T-cell (primary cell): ENCODE measurements at regions not wholly inside any gene's neighbourhood (a gene's known extent, or its start where the extent isn't known, plus 50 kb on each side); places are given as distances from the start of the nearest gene placed in this dataset.

Experiments used
- ATAC-seq, 4 experiments: fragments of 200-7000 bp in 3 of 4; fragments of 150-1000 bp in 1 of 4; cut with Tn5 transposase; replicated peaks in 1 of 4; 1 replicate in 3 of 4; 2 replicates in 1 of 4; pipeline ENCODE4 v1.10.0; 2021; ENCODE audit warnings: moderate library complexity in 3 of 4, mild to moderate bottlenecking in 2 of 4, moderate number of reproducible peaks in 1 of 4
- CTCF ChIA-PET, 2 donors: fragments of 300-600 bp; sonication (Branson Sonifier 250); formaldehyde crosslinking; loops; one replicate each; lab custom pipeline; 2022; ENCODE audit warnings: antibody characterized with exemption in 2 of 2; lab: Charles Lee
- POLR2A ChIA-PET, 2 donors: fragments of 300-600 bp; sonication (Branson Sonifier 250); formaldehyde crosslinking; loops; one replicate each; lab custom pipeline; 2022; ENCODE audit warnings: antibody characterized with exemption in 2 of 2; lab: Charles Lee
- DNase-seq, 35 experiments: peaks; one replicate each; pipeline versions ENCODE4 v3.0.0 to v3.0.0-alpha.2; 2013 to 2023
- H3K27ac ChIP-seq: one replicate; pipeline ENCODE4 v1.5.1; 2013; ENCODE audit warnings: low read length
- H3K27me3 ChIP-seq, 2 experiments: replicated peaks in 1 of 2; 1 replicate in 1 of 2; 2 replicates in 1 of 2; pipeline versions ENCODE4 v1.6.1 to v1.7.0; 2013; ENCODE audit warnings: low read length in 1 of 2, mixed read lengths in 1 of 2; ENCODE audit not compliant: control insufficient read depth in 2 of 2, insufficient read depth in 2 of 2; ENCODE audit errors: extremely low read depth in 1 of 2
- H3K36me3 ChIP-seq, 2 donors: 1 replicate in 1 of 2; 2 replicates in 1 of 2; pipeline versions ENCODE4 v1.6.1 to v1.7.0; 2013; ENCODE audit warnings: low read length in 1 of 2; ENCODE audit not compliant: control insufficient read depth in 2 of 2, insufficient read depth in 1 of 2; ENCODE audit errors: extremely low read depth in 1 of 2
- H3K4me1 ChIP-seq, 2 experiments: 1 replicate in 1 of 2; 2 replicates in 1 of 2; pipeline versions ENCODE4 v1.6.1 to v1.7.0; 2013; ENCODE audit warnings: low read length in 2 of 2, mixed read lengths in 1 of 2; ENCODE audit not compliant: insufficient read depth in 2 of 2, control insufficient read depth in 1 of 2; ENCODE audit errors: extremely low read depth in 1 of 2
- H3K4me3 ChIP-seq, 2 donors: 1 replicate in 1 of 2; 2 replicates in 1 of 2; pipeline versions ENCODE4 v1.5.1 to v1.7.0; 2013; ENCODE audit warnings: mild to moderate bottlenecking in 2 of 2, low read length in 1 of 2, moderate library complexity in 1 of 2; ENCODE audit not compliant: control insufficient read depth in 1 of 2; ENCODE audit errors: extremely low read depth in 1 of 2
- H3K9me3 ChIP-seq: 2 replicates; pipeline ENCODE4 v1.7.0; 2013
- H3K27ac Mint-ChIP-seq, 2 donors: one replicate each; pipeline ENCODE4 v1.8.0; 2020 to 2021; ENCODE audit warnings: mild to moderate bottlenecking in 2 of 2, mixed read lengths in 2 of 2
- H3K27me3 Mint-ChIP-seq, 2 donors: one replicate each; pipeline ENCODE4 v1.8.0; 2021 to 2022; ENCODE audit warnings: mixed read lengths in 2 of 2
- H3K36me3 Mint-ChIP-seq: one replicate; pipeline ENCODE4 v1.8.0; 2021; ENCODE audit warnings: mixed read lengths
- H3K4me1 Mint-ChIP-seq, 3 donors: one replicate each; pipeline ENCODE4 v1.8.0; 2020 to 2022; ENCODE audit warnings: mixed read lengths in 3 of 3, mild to moderate bottlenecking in 1 of 3
- H3K4me3 Mint-ChIP-seq, 3 donors: one replicate each; pipeline ENCODE4 v1.8.0; 2020 to 2022; ENCODE audit warnings: mild to moderate bottlenecking in 3 of 3, mixed read lengths in 3 of 3, moderate library complexity in 3 of 3
- H3K9me3 Mint-ChIP-seq, 3 donors: one replicate each; pipeline ENCODE4 v1.8.0; 2020 to 2022; ENCODE audit warnings: mixed read lengths in 3 of 3
- WGBS: methylation state at CpG from one replicate; pipeline ENCODE4 v1.1.5; 2013; ENCODE audit warnings: missing lambda C conversion rate; ENCODE audit not compliant: insufficient coverage; 5-methylcytosine and 5-hydroxymethylcytosine counted together

GRCh38 chr3:189498995-189499704 is 132.0 kb upstream of the TP63 start:
- CTCF ChIA-PET: no interaction called here
- no peak overlapping the region for H3K4me3 Mint-ChIP-seq
- no CpG with 5 or more reads among the region's 4 CpGs for WGBS

GRCh38 chr3:189500299-189500698 is 130.9 kb upstream of the TP63 start:
- ChIA-PET POLR2A (no interaction called here), CTCF (no interaction called here)
- ATAC-seq (no peak), DNase-seq (no peak)
- no peaks in the 10 kb centered on the region for H3K36me3 Mint-ChIP-seq
- H3K9me3 Mint-ChIP-seq: peaks cover 4 to 7% (median 6%) of the 10 kb centered on the region in 3 donors
- peaks cover 12 to 22% (median 14%) of the 10 kb centered on the region in 3 donors for H3K4me1 Mint-ChIP-seq
- H3K27ac Mint-ChIP-seq: no peak overlapping the region
- no peaks in the 10 kb centered on the region for H3K27me3 ChIP-seq
- peaks cover 3% of the 10 kb centered on the region for H3K9me3 ChIP-seq
- H3K4me3 Mint-ChIP-seq: no peak overlapping the region
- no peaks in the 10 kb centered on the region for H3K27me3 Mint-ChIP-seq
- no peak overlapping the region for H3K4me3 ChIP-seq
- WGBS: no CpG with 5 or more reads among the region's 4 CpGs
- H3K27ac ChIP-seq: no peak overlapping the region
- peaks cover 0 to 4% of the 10 kb centered on the region in 2 experiments for H3K4me1 ChIP-seq
- no peaks in the 10 kb centered on the region for H3K36me3 ChIP-seq

More at GRCh38 chr3:189498995-189499704, 132.0 kb upstream of the TP63 start:
- H3K9me3 ChIP-seq: peaks cover 3% of the 10 kb centered on the region
- H3K4me1 ChIP-seq: peaks cover 0 to 4% of the 10 kb centered on the region in 2 experiments
- no peak overlapping the region for H3K27ac ChIP-seq
- no peaks in the 10 kb centered on the region for H3K27me3 ChIP-seq
- no peaks in the 10 kb centered on the region for H3K36me3 ChIP-seq
- no peak overlapping the region for H3K4me3 ChIP-seq
- Mint-ChIP-seq H3K4me1 (peaks cover 12 to 22% (median 14%) of the 10 kb centered on the region in 3 donors), H3K36me3 (no peaks in the 10 kb centered on the region), H3K27ac (no peak overlapping the region), H3K9me3 (peaks cover 4 to 7% (median 6%) of the 10 kb centered on the region in 3 donors), H3K27me3 (no peaks in the 10 kb centered on the region)
- POLR2A ChIA-PET: interaction anchor here in 1 of 2 donors (0.6 kb wide), 1 partner anchor 123 kb away, joined by 3 read pairs; no protein-coding TSS in a partner anchor
- ATAC-seq (no peak), DNase-seq (no peak)

- Histone ChIP-seq H3K4me3 (no peak overlapping the region), H3K36me3 (no peaks in the 10 kb centered on the region), H3K9me3 (peaks cover 3% of the 10 kb centered on the region), H3K4me1 (peaks cover 0 to 4% of the 10 kb centered on the region in 2 experiments), H3K27me3 (no peaks in the 10 kb centered on the region), H3K27ac (peak overlapping the region; percentile 45)
- Mint-ChIP-seq H3K27me3 (no peaks in the 10 kb centered on the region), H3K27ac (peak overlapping the region; percentile 60 to 72), H3K4me3 (no peak overlapping the region), H3K36me3 (no peaks in the 10 kb centered on the region), H3K9me3 (peaks cover 4 to 7% (median 6%) of the 10 kb centered on the region in 3 donors), H3K4me1 (peaks cover 12 to 22% (median 14%) of the 10 kb centered on the region in 3 donors)
- no peak for DNase-seq
- ATAC-seq: no peak
- ChIA-PET CTCF (no interaction called here), POLR2A (no interaction called here)
- 17% methylated on average over 1 of the region's 3 CpGs for WGBS
Measured at GRCh38 chr3:189500798-189501495, 130.2 kb upstream of the TP63 start.

- H3K27ac ChIP-seq: no peak overlapping the region
- H3K4me3 ChIP-seq: no peak overlapping the region
- H3K27ac Mint-ChIP-seq: no peak overlapping the region
- WGBS: 96% methylated on average over 3 of the region's 4 CpGs
- DNase-seq (no peak), ATAC-seq (no peak)
- no peaks in the 10 kb centered on the region for H3K27me3 ChIP-seq
- no peaks in the 10 kb centered on the region for H3K36me3 ChIP-seq
- no peaks in the 10 kb centered on the region for H3K27me3 Mint-ChIP-seq
- H3K4me1 ChIP-seq: peaks cover 0 to 4% of the 10 kb centered on the region in 2 experiments
- peaks cover 4 to 7% (median 6%) of the 10 kb centered on the region in 3 donors for H3K9me3 Mint-ChIP-seq
- peaks cover 12 to 22% (median 14%) of the 10 kb centered on the region in 3 donors for H3K4me1 Mint-ChIP-seq
- H3K4me3 Mint-ChIP-seq: no peak overlapping the region
- peaks cover 3% of the 10 kb centered on the region for H3K9me3 ChIP-seq
- no peaks in the 10 kb centered on the region for H3K36me3 Mint-ChIP-seq
- POLR2A ChIA-PET: no interaction called here
- CTCF ChIA-PET: interaction anchor here in 1 of 2 donors (0.5 kb wide), 1 partner anchor 546 kb away, joined by 4 read pairs; no protein-coding TSS in a partner anchor
Measured at GRCh38 chr3:189502256-189502655, 128.9 kb upstream of the TP63 start.

GRCh38 chr3:189502676-189503257 is 128.4 kb upstream of the TP63 start:
- no peaks in the 10 kb centered on the region for H3K36me3 ChIP-seq
- no peak overlapping the region for H3K27ac ChIP-seq
- Mint-ChIP-seq H3K36me3 (no peaks in the 10 kb centered on the region), H3K4me3 (no peak overlapping the region), H3K4me1 (peaks cover 12 to 22% (median 14%) of the 10 kb centered on the region in 3 donors), H3K27me3 (no peaks in the 10 kb centered on the region), H3K9me3 (peaks cover 4 to 7% (median 6%) of the 10 kb centered on the region in 3 donors), H3K27ac (no peak overlapping the region)
- DNase-seq: no peak
- CTCF ChIA-PET: interaction anchor here (0.5 to 0.6 kb wide), 2 partner anchors 547 to 1703 kb away, joined by 3 to 4 read pairs; no protein-coding TSS in a partner anchor
- H3K27me3 ChIP-seq: no peaks in the 10 kb centered on the region
- no peak for ATAC-seq
- POLR2A ChIA-PET: no interaction called here
- H3K4me1 ChIP-seq: peaks cover 0 to 4% of the 10 kb centered on the region in 2 experiments
- WGBS: no CpG with 5 or more reads among the region's 2 CpGs
- no peak overlapping the region for H3K4me3 ChIP-seq
- H3K9me3 ChIP-seq: peaks cover 3% of the 10 kb centered on the region

- Mint-ChIP-seq H3K4me3 (no peak overlapping the region), H3K36me3 (no peaks in the 10 kb centered on the region), H3K27ac (no peak overlapping the region), H3K27me3 (no peaks in the 10 kb centered on the region), H3K9me3 (no peaks in the 10 kb centered on the region), H3K4me1 (peaks cover 3 to 8% (median 5%) of the 10 kb centered on the region in 3 donors)
- Histone ChIP-seq H3K4me1 (peaks cover 0 to under 1% of the 10 kb centered on the region in 2 experiments), H3K27me3 (peaks cover 0 to 2% of the 10 kb centered on the region in 2 experiments), H3K27ac (no peak overlapping the region), H3K9me3 (no peaks in the 10 kb centered on the region), H3K36me3 (no peaks in the 10 kb centered on the region), H3K4me3 (no peak overlapping the region)
- ChIA-PET CTCF (no interaction called here), POLR2A (no interaction called here)
- no peak for ATAC-seq
- no peak for DNase-seq
Measured at GRCh38 chr3:189507856-189508255, 123.3 kb upstream of the TP63 start.
